ENCODE measurements at regions not wholly inside any gene's neighbourhood (a gene's known extent, or its start where the extent isn't known, plus 50 kb on each side); places are given as distances from the start of the nearest gene placed in this dataset.

GRCh38 chr2:80987466-80987865, 682.9 kb upstream of the LRRTM1 start:
- ATAC-seq (ENCODE audit: low read depth) (no peak), DNase-seq (ENCODE audit: low spot score) (no peak)
- no peak overlapping the region for H3K27ac ChIP-seq (ENCODE audit: poor library complexity, severe bottlenecking)
- no peak for TF ChIP-seq CTCF (IDR thresholded peaks at IDR 0.05; ENCODE audit: poor library complexity, severe bottlenecking)
- H3K27me3 ChIP-seq (ENCODE audit: insufficient read depth, poor library complexity, severe bottlenecking): no peaks in the 10 kb centered on the region
- no peaks in the 10 kb centered on the region for H3K4me1 ChIP-seq (ENCODE audit: insufficient read depth, poor library complexity, severe bottlenecking)
- no peaks in the 10 kb centered on the region for H3K9me3 ChIP-seq (ENCODE audit: severe bottlenecking)
- no peak overlapping the region for H3K4me3 ChIP-seq (ENCODE audit: severe bottlenecking)
- H3K36me3 ChIP-seq (ENCODE audit: low read depth): no peaks in the 10 kb centered on the region

- Histone ChIP-seq H3K36me3 (ENCODE audit: low read depth) (no peaks in the 10 kb centered on the region), H3K27me3 (ENCODE audit: insufficient read depth, poor library complexity, severe bottlenecking) (no peaks in the 10 kb centered on the region), H3K9me3 (ENCODE audit: severe bottlenecking) (no peaks in the 10 kb centered on the region), H3K4me1 (ENCODE audit: insufficient read depth, poor library complexity, severe bottlenecking) (no peaks in the 10 kb centered on the region), H3K4me3 (ENCODE audit: severe bottlenecking) (no peak overlapping the region), H3K27ac (ENCODE audit: poor library complexity, severe bottlenecking) (no peak overlapping the region)
- ATAC-seq (ENCODE audit: low read depth) (no peak), DNase-seq (ENCODE audit: low spot score) (no peak)
- TF ChIP-seq CTCF (IDR thresholded peaks at IDR 0.05; ENCODE audit: poor library complexity, severe bottlenecking): no peak
Measured at GRCh38 chr2:80969900-80970299, 665.3 kb upstream of the LRRTM1 start.

- Histone ChIP-seq H3K4me1 (ENCODE audit: insufficient read depth, poor library complexity, severe bottlenecking) (no peaks in the 10 kb centered on the region), H3K36me3 (ENCODE audit: low read depth) (no peaks in the 10 kb centered on the region), H3K27me3 (ENCODE audit: insufficient read depth, poor library complexity, severe bottlenecking) (no peaks in the 10 kb centered on the region), H3K9me3 (ENCODE audit: severe bottlenecking) (no peaks in the 10 kb centered on the region), H3K27ac (ENCODE audit: poor library complexity, severe bottlenecking) (no peak overlapping the region), H3K4me3 (ENCODE audit: severe bottlenecking) (no peak overlapping the region)
- no peak for DNase-seq (ENCODE audit: low spot score)
- no peak for ATAC-seq (ENCODE audit: low read depth)
- no peak for TF ChIP-seq CTCF (IDR thresholded peaks at IDR 0.05; ENCODE audit: poor library complexity, severe bottlenecking)
Measured at GRCh38 chr2:80968450-80968849, 663.9 kb upstream of the LRRTM1 start.

GRCh38 chr2:80947601-80948130, 643.1 kb upstream of the LRRTM1 start:
- no peak for DNase-seq (ENCODE audit: low spot score)
- no peaks in the 10 kb centered on the region for H3K36me3 ChIP-seq (ENCODE audit: low read depth)
- H3K27me3 ChIP-seq (ENCODE audit: insufficient read depth, poor library complexity, severe bottlenecking): no peaks in the 10 kb centered on the region
- ATAC-seq (ENCODE audit: low read depth): no peak
- TF ChIP-seq CTCF (IDR thresholded peaks at IDR 0.05; ENCODE audit: poor library complexity, severe bottlenecking): no peak
- H3K4me3 ChIP-seq (ENCODE audit: severe bottlenecking): no peak overlapping the region
- H3K4me1 ChIP-seq (ENCODE audit: insufficient read depth, poor library complexity, severe bottlenecking): no peaks in the 10 kb centered on the region
- no peak overlapping the region for H3K27ac ChIP-seq (ENCODE audit: poor library complexity, severe bottlenecking)
- no peaks in the 10 kb centered on the region for H3K9me3 ChIP-seq (ENCODE audit: severe bottlenecking)

- Histone ChIP-seq H3K27ac (ENCODE audit: poor library complexity, severe bottlenecking) (no peak overlapping the region), H3K27me3 (ENCODE audit: insufficient read depth, poor library complexity, severe bottlenecking) (no peaks in the 10 kb centered on the region), H3K4me3 (ENCODE audit: severe bottlenecking) (no peak overlapping the region), H3K4me1 (ENCODE audit: insufficient read depth, poor library complexity, severe bottlenecking) (no peaks in the 10 kb centered on the region), H3K36me3 (ENCODE audit: low read depth) (no peaks in the 10 kb centered on the region), H3K9me3 (ENCODE audit: severe bottlenecking) (no peaks in the 10 kb centered on the region)
- TF ChIP-seq CTCF (IDR thresholded peaks at IDR 0.05; ENCODE audit: poor library complexity, severe bottlenecking): no peak
- ATAC-seq (ENCODE audit: low read depth): no peak
- no peak for DNase-seq (ENCODE audit: low spot score)
Measured at GRCh38 chr2:80943487-80943886, 638.9 kb upstream of the LRRTM1 start.

Measured in RWPE2 (cell line).